Omental fat pad (tissue), 3 donors: ENCODE measurements at regions not wholly inside any gene's neighbourhood (a gene's known extent, or its start where the extent isn't known, plus 50 kb on each side); places are given as distances from the start of the nearest gene placed in this dataset.

Experiments
- ATAC-seq: fragments of 150-250 bp; one replicate; pipeline ENCODE4 v1.9.1; 2016; ENCODE audit warnings: mild to moderate bottlenecking, moderate library complexity; ENCODE audit not compliant: low FRiP score
- DNase-seq: peaks from one replicate; pipeline ENCODE4 v3.0.0-alpha.2; 2019; ENCODE audit warnings: low spot score
- CTCF ChIP-seq, 3 donors: fragments of 450-650 bp; IDR thresholded peaks; one replicate each; pipeline ENCODE4 v1.5.1; 2016 to 2017; ENCODE audit warnings: antibody characterized with exemption in 3 of 3, mild to moderate bottlenecking in 3 of 3, moderate library complexity in 2 of 3

DNA sequence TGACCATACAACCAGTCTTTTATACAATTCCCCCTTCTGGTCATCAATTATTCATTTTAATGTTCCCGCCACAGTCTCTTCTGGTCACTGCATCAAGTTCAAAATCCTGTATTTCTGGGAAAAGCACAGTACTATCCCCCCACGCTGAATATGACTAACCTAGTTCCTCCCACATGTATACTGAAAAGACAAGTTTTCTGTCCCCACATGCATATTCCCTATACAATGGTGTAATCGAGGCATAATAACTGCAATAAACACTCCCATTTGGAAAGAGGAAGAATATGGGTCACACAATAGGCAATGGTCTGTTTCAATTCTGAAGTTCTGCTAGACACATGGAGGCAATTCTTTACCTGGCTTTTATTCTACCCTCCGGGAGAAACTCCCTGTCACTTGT, 344.9 kb downstream of the EFNA5 start:
- ATAC-seq, result no peak
- TF ChIP-seq CTCF (IDR thresholded peaks at IDR 0.05), result no peak
- DNase-seq, result no peak

GRCh38 chr5:107324809-107325208, 345.9 kb downstream of the EFNA5 start:
- no peak for TF ChIP-seq CTCF (IDR thresholded peaks at IDR 0.05)
- no peak for ATAC-seq
- DNase-seq, result no peak

DNA sequence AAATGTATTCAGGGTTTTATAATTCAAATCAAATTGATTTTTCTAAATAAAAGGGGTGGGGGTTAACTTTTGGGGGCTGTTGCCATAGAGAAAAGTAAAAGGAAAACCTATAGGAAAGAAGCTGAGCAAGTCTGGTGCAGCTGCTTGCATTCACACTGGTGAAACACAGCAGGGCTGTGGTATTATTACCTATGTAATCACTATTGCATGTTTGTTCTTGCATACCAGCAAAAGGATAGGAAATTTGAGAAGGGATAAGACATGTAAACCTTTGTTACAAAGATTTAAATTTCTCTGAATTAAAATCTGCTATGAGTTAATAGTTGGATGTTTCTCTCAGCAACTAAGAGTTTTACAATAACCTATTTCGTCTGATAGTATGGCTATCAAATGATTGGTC, 346.7 kb downstream of the EFNA5 start:
- no peak for TF ChIP-seq CTCF (IDR thresholded peaks at IDR 0.05)
- no peak for DNase-seq
- no peak for ATAC-seq

- no peak for ATAC-seq
- TF ChIP-seq CTCF (IDR thresholded peaks at IDR 0.05), result no peak
- no peak for DNase-seq
Measured at GRCh38 chr5:107323536-107323935, 347.2 kb downstream of the EFNA5 start.

GRCh38 chr5:107322936-107323335, 347.8 kb downstream of the EFNA5 start:
- ATAC-seq, result no peak
- no peak for DNase-seq
- no peak for TF ChIP-seq CTCF (IDR thresholded peaks at IDR 0.05)

DNA sequence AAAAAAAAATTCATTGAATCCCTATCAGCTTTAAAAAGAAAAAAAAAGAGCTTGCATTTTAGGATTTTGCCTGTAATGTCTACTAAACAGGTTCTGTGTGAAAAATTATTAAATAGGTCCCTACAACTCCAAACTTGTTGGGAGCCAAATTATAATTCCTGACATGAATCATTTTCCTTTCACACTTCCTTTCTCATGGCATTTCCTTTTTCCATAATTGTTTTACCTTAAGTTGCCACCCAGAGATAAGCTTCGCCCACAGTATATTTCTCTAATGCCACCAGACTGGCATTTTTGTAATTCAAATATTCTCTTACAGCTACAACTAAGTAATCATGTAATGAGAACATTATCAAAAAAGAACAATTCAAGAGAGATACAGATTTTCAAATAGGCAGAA, 348.8 kb downstream of the EFNA5 start:
- no peak for TF ChIP-seq CTCF (IDR thresholded peaks at IDR 0.05)
- ATAC-seq (no peak), DNase-seq (no peak)

DNA sequence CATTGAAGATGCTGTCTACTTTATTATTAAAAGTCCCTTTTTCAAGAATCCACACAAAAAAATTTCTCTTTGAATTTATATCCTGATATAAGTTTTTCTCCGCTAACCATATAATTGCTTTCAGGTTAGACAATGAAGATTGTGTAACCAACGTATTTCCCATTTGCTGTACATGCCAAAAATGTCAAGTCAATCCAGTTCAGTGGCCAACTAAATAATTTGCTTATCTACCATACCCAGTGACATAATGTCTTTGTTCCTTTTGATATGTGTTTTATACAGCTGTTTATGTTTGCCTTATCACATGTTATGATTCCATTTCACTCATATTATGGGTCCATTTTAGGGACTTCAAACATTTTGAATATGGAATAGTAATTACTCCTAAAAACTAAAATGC, 349.9 kb downstream of the EFNA5 start:
- DNase-seq (no peak), ATAC-seq (no peak)
- no peak for TF ChIP-seq CTCF (IDR thresholded peaks at IDR 0.05)
